ENCODE measurements at regions not wholly inside any gene's neighbourhood (a gene's known extent, or its start where the extent isn't known, plus 50 kb on each side); places are given as distances from the start of the nearest gene placed in this dataset.

DNA sequence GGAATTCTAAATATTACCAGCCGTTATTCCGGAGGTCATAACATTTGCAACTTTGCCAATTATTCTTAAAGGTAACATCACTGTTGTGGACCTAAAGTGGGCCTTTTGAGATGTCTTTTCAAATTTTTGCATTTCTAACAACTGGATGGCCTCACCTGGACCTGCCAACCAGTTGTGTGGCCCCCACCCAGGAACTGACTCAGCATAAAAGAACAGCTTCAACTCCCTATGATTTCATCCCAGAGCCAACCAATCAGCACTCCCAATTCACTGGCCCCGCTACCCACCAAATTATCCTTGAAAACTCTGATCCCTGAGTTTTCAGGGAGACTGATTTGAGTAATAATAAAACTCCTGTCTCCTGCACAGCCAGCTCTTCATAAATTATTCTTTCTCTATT, 489.7 kb upstream of the LMCD1 start:
- Histone ChIP-seq H3K36me3 (ENCODE audit: control insufficient read depth, insufficient read depth, low read length) (no peaks in the 10 kb centered on the region), H2AFZ (ENCODE audit: low read length) (no peak overlapping the region), H3K9ac (ENCODE audit: insufficient read depth, low read length) (no peak overlapping the region), H3K27me3 (ENCODE audit: control insufficient read depth, insufficient read depth, low read length) (no peaks in the 10 kb centered on the region), H3K79me2 (ENCODE audit: control insufficient read depth, insufficient read depth, low read length) (no peaks in the 10 kb centered on the region), H3K27ac (ENCODE audit: insufficient read depth, low read length) (no peak overlapping the region), H4K20me1 (ENCODE audit: control insufficient read depth, extremely low read depth, insufficient read depth, low read length) (no peaks in the 10 kb centered on the region), H3K4me2 (ENCODE audit: extremely low read depth, insufficient read depth, low read length) (no peak overlapping the region), H3K9me3 (ENCODE audit: control insufficient read depth, insufficient read depth, low read depth, low read length) (no peaks in the 10 kb centered on the region), H3K4me3 (replicated peaks in 1 of 4; ENCODE audit: control extremely low read depth in 1 of 4, insufficient read depth in 1 of 4, low read depth in 3 of 4, low read length in 4 of 4) (no peak overlapping the region), H3K4me1 (ENCODE audit: control insufficient read depth, extremely low read depth, insufficient read depth, low read length) (no peaks in the 10 kb centered on the region)
- no peak for TF ChIP-seq EZH2 (IDR thresholded peaks at IDR 0.05; ENCODE audit: low read length, missing control alignments)
- TF ChIP-seq, protein P1, sequence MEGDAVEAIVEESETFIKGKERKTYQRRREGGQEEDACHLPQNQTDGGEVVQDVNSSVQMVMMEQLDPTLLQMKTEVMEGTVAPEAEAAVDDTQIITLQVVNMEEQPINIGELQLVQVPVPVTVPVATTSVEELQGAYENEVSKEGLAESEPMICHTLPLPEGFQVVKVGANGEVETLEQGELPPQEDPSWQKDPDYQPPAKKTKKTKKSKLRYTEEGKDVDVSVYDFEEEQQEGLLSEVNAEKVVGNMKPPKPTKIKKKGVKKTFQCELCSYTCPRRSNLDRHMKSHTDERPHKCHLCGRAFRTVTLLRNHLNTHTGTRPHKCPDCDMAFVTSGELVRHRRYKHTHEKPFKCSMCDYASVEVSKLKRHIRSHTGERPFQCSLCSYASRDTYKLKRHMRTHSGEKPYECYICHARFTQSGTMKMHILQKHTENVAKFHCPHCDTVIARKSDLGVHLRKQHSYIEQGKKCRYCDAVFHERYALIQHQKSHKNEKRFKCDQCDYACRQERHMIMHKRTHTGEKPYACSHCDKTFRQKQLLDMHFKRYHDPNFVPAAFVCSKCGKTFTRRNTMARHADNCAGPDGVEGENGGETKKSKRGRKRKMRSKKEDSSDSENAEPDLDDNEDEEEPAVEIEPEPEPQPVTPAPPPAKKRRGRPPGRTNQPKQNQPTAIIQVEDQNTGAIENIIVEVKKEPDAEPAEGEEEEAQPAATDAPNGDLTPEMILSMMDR (conservative IDR thresholded peaks at IDR 0.05 in 1 of 2, IDR thresholded peaks at IDR 0.05 in 1 of 2; ENCODE audit: low read depth in 1 of 2, low read length in 2 of 2): no peak
- DNase-seq (ENCODE audit: low read depth in 2 of 2): no peak

DNA sequence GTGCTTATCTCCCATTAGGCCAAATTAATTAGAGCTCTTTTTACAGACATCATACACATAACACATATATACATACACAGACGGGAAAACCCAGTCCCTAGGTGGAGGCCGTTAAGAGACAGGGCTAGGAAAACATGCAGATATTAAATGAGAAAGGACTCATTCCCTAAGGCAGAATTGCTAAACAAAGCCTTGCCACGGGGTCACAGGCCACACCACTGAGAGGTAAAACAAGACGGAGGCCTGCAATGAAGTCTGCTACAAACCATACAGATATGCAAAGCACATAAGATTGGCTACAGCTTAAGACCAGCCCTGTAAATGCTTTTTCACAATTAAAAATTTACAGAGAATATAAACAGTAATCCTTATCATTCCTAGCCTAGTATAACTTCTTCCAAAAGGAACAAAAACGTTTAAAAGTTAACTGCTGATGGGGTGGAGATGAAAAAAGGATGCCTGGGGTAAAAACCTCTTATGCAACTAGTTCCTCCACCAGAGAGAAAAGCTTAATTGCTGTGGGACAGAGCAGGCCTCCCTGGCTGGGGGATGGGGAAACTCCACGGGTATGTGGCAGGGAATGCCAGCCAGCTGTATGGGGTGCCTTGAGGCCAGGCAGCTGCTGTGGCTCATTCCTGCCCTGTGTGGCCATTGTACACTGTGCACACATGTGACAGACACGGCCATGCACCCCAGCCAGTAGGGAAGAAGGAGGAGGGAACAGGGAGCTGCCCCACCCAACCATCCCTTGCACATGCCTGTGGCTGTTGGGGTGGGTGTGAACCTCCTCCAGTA, 481.4 kb upstream of the LMCD1 start:
- Histone ChIP-seq H4K20me1 (ENCODE audit: control insufficient read depth, extremely low read depth, insufficient read depth, low read length) (no peaks in the 10 kb centered on the region), H3K27ac (ENCODE audit: insufficient read depth, low read length) (no peak overlapping the region), H3K4me3 (replicated peaks in 1 of 4; ENCODE audit: control extremely low read depth in 1 of 4, insufficient read depth in 1 of 4, low read depth in 3 of 4, low read length in 4 of 4) (no peak overlapping the region), H3K9me3 (ENCODE audit: control insufficient read depth, insufficient read depth, low read depth, low read length) (no peaks in the 10 kb centered on the region), H2AFZ (ENCODE audit: low read length) (no peak overlapping the region), H3K9ac (ENCODE audit: insufficient read depth, low read length) (no peak overlapping the region), H3K27me3 (ENCODE audit: control insufficient read depth, insufficient read depth, low read length) (no peaks in the 10 kb centered on the region), H3K79me2 (ENCODE audit: control insufficient read depth, insufficient read depth, low read length) (no peaks in the 10 kb centered on the region), H3K4me2 (ENCODE audit: extremely low read depth, insufficient read depth, low read length) (no peak overlapping the region), H3K4me1 (ENCODE audit: control insufficient read depth, extremely low read depth, insufficient read depth, low read length) (no peaks in the 10 kb centered on the region), H3K36me3 (ENCODE audit: control insufficient read depth, insufficient read depth, low read length) (no peaks in the 10 kb centered on the region)
- DNase-seq (ENCODE audit: low read depth in 2 of 2): no peak
- TF ChIP-seq, protein P1 (conservative IDR thresholded peaks at IDR 0.05 in 1 of 2, IDR thresholded peaks at IDR 0.05 in 1 of 2; ENCODE audit: low read depth in 1 of 2, low read length in 2 of 2): no peak
- no peak for TF ChIP-seq EZH2 (IDR thresholded peaks at IDR 0.05; ENCODE audit: low read length, missing control alignments)

DNA sequence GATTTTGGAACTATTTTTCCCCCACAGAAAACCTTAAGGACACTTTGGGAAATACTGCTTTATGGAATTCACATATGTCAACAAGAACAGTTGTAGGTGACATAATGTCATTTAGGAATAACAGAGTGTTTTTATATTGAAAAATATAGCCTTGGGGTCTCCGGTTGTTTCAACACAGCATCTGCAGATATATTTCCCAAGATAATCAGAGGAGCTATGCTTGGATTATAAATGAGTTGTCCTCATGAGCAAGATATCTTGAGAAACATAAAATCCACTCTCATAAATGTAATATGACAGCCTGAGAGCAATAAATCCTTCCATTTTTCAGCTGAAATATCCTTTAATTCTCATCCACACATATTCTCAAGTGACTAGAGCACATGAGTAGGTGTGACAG, 473.7 kb upstream of the LMCD1 start:
- TF ChIP-seq, protein P1 (conservative IDR thresholded peaks at IDR 0.05 in 1 of 2, IDR thresholded peaks at IDR 0.05 in 1 of 2; ENCODE audit: low read depth in 1 of 2, low read length in 2 of 2): no peak
- TF ChIP-seq EZH2 (IDR thresholded peaks at IDR 0.05; ENCODE audit: low read length, missing control alignments): no peak
- DNase-seq (ENCODE audit: low read depth in 2 of 2): no peak
- no peaks in the 10 kb centered on the region for H3K36me3 ChIP-seq (ENCODE audit: control insufficient read depth, insufficient read depth, low read length)

More for the DNA sequence above, 473.7 kb upstream of the LMCD1 start:
- Histone ChIP-seq H3K9ac (ENCODE audit: insufficient read depth, low read length) (no peak overlapping the region), H4K20me1 (ENCODE audit: control insufficient read depth, extremely low read depth, insufficient read depth, low read length) (no peaks in the 10 kb centered on the region), H3K79me2 (ENCODE audit: control insufficient read depth, insufficient read depth, low read length) (no peaks in the 10 kb centered on the region), H2AFZ (ENCODE audit: low read length) (no peak overlapping the region), H3K4me2 (ENCODE audit: extremely low read depth, insufficient read depth, low read length) (no peak overlapping the region), H3K9me3 (ENCODE audit: control insufficient read depth, insufficient read depth, low read depth, low read length) (no peaks in the 10 kb centered on the region), H3K4me3 (replicated peaks in 1 of 4; ENCODE audit: control extremely low read depth in 1 of 4, insufficient read depth in 1 of 4, low read depth in 3 of 4, low read length in 4 of 4) (no peak overlapping the region), H3K27me3 (ENCODE audit: control insufficient read depth, insufficient read depth, low read length) (no peaks in the 10 kb centered on the region), H3K27ac (ENCODE audit: insufficient read depth, low read length) (no peak overlapping the region), H3K4me1 (ENCODE audit: control insufficient read depth, extremely low read depth, insufficient read depth, low read length) (no peaks in the 10 kb centered on the region)
